Karpas-422 (cell line): ENCODE measurements at regions not wholly inside any gene's neighbourhood (a gene's known extent, or its start where the extent isn't known, plus 50 kb on each side); places are given as distances from the start of the nearest gene placed in this dataset.
"Not testable (repeated sequence)": the region's sequence is repeated elsewhere in the genome, so short reads cannot be mapped to it uniquely, and the experiment has no call there.

Experiments
- DNase-seq: peaks from one replicate; pipeline ENCODE4 v3.0.0-alpha.2; 2015
- H2AFZ ChIP-seq: fragments of 200-600 bp; sonication (generic); 2 replicates; pipeline ENCODE4 v1.6.1; 2014; ENCODE audit warnings: antibody characterized with exemption, low read length, mixed read lengths
- H3K27ac ChIP-seq: fragments of 200-600 bp; sonication (generic); 2 replicates; pipeline ENCODE4 v1.5.1; 2014; ENCODE audit warnings: mild to moderate bottlenecking, low read length, moderate library complexity
- H3K27me3 ChIP-seq: fragments of 200-600 bp; sonication (generic); 2 replicates; pipeline ENCODE4 v1.6.1; 2014; ENCODE audit warnings: low read length, mixed read lengths
- H3K36me3 ChIP-seq: fragments of 200-600 bp; sonication (generic); 2 replicates; pipeline ENCODE4 v1.6.1; 2014; ENCODE audit warnings: low read length, mixed read lengths; ENCODE audit not compliant: insufficient read depth
- H3K4me1 ChIP-seq: fragments of 200-600 bp; sonication (generic); 2 replicates; pipeline ENCODE4 v1.6.1; 2014; ENCODE audit warnings: mild to moderate bottlenecking, low read length, mixed read lengths
- H3K4me2 ChIP-seq: fragments of 200-600 bp; sonication (generic); 2 replicates; pipeline ENCODE4 v1.6.1; 2014; ENCODE audit warnings: low read length, low read depth, mild to moderate bottlenecking; ENCODE audit not compliant: poor library complexity, severe bottlenecking
- H3K4me3 ChIP-seq: fragments of 200-600 bp; sonication (generic); 2 replicates; pipeline ENCODE4 v1.5.1; 2014; ENCODE audit warnings: mild to moderate bottlenecking, antibody characterized with exemption, low read length, mixed read lengths
- H3K79me2 ChIP-seq: fragments of 200-600 bp; sonication (generic); 2 replicates; pipeline ENCODE4 v1.6.1; 2014; ENCODE audit warnings: mild to moderate bottlenecking, low read length, mixed read lengths
- H3K9ac ChIP-seq: fragments of 200-600 bp; sonication (generic); 2 replicates; pipeline ENCODE4 v1.6.0; 2014; ENCODE audit warnings: low read length
- H3K9me2 ChIP-seq: fragments of 200-600 bp; sonication (generic), shearing (Covaris generic); replicated peaks from 2 replicates; pipeline ENCODE4 v1.6.0; 2014; ENCODE audit warnings: mild to moderate bottlenecking, low read length, moderate library complexity; ENCODE audit not compliant: insufficient read depth
- H3K9me3 ChIP-seq: fragments of 300-700, 200-600 bp; sonication (generic); 2 replicates; pipeline ENCODE4 v1.6.1; 2014; ENCODE audit warnings: low read length, mixed read lengths
- H4K20me1 ChIP-seq: fragments of 200-600 bp; sonication (generic); 2 replicates; pipeline ENCODE4 v1.6.1; 2014; ENCODE audit warnings: mild to moderate bottlenecking, antibody characterized with exemption, low read length, low read depth; ENCODE audit not compliant: insufficient read depth

DNA sequence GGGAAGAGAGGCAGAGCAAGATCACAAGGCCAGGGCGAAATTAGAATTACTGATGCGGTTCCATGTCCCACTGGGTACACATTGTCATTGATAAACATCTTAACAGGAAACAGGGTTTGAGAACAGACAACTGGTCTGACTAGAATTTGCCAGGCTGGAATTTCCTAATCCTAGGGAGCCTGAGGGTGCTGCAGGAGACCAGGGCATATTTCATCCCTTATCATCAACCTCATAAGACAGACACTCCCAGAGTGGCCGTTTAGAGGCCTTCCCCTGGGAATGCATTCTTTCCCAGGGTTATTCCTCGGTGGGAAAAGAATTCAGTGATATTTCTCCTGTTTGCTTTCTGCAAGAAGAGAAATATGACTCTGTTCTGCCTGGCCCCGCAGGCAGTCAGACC lies 344.7 kb upstream of the RGS18 start:
- H3K4me3 ChIP-seq, H3K4me1 ChIP-seq, H3K27ac ChIP-seq, H3K79me2 ChIP-seq, H3K27me3 ChIP-seq, H3K9me3 ChIP-seq, H3K4me2 ChIP-seq, H2AFZ ChIP-seq, H4K20me1 ChIP-seq, H3K9me2 ChIP-seq, DNase-seq, H3K9ac ChIP-seq, H3K36me3 ChIP-seq: not testable (repeated sequence)

DNA sequence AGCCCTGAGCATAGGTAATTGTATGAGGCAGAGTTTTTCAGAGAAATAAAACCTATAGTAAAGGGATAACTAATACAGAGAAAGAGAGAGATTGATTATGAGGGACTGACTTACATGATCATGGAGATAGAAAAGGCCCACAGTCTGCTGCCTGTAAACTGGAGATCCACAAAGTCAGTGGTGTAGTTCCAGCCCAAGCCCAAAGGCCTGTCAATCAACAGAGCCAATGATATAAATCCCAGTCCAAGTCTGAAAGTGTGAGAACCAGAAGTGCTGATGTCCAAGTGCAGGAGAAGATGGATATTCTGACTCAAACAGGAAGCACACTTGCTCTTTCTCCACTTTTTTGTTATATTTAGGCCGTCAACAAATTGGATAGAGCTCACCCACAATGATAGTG lies 340.1 kb upstream of the RGS18 start:
- no peak for DNase-seq
- no peaks in the 10 kb centered on the region for H3K9me2 ChIP-seq
- no peaks in the 10 kb centered on the region for H4K20me1 ChIP-seq
- no peaks in the 10 kb centered on the region for H3K27me3 ChIP-seq
- H2AFZ ChIP-seq: no peak overlapping the region
- no peak overlapping the region for H3K4me2 ChIP-seq
- no peaks in the 10 kb centered on the region for H3K4me1 ChIP-seq
- no peaks in the 10 kb centered on the region for H3K79me2 ChIP-seq
- peaks cover 6% of the 10 kb centered on the region; the same call in 1 of the 2 replicates for H3K9me3 ChIP-seq
- no peak overlapping the region for H3K27ac ChIP-seq
- H3K9ac ChIP-seq: no peak overlapping the region
- H3K4me3 ChIP-seq: no peak overlapping the region
- no peaks in the 10 kb centered on the region for H3K36me3 ChIP-seq

- Histone ChIP-seq H2AFZ (no peak overlapping the region), H3K4me1 (no peaks in the 10 kb centered on the region), H4K20me1 (no peaks in the 10 kb centered on the region), H3K27ac (no peak overlapping the region), H3K27me3 (no peaks in the 10 kb centered on the region), H3K9ac (no peak overlapping the region), H3K9me3 (no peaks in the 10 kb centered on the region), H3K36me3 (no peaks in the 10 kb centered on the region), H3K4me2 (no peak overlapping the region), H3K4me3 (no peak overlapping the region), H3K79me2 (no peaks in the 10 kb centered on the region), H3K9me2 (no peaks in the 10 kb centered on the region)
- no peak for DNase-seq
Measured at GRCh38 chr1:191831572-191831971, 326.7 kb upstream of the RGS18 start.

DNA sequence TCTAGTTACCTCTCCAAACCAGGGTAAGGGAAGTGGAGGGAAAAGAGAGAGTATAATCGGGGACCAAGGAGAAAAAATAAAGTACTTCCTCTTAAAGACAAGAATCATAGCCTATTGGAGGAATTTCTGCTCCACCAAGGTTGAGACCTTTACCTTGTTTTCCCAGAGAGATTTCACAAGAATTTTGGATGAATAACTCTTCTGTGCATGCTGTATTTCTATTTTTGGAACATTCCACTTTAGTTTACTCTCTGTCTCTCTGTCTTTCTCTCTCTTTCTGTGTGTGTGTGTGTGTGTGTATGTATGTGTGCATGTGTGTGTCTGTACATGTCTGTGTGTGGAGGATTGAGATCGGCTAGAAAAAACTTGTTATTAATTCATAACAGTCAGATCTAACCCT lies 318.4 kb upstream of the RGS18 start:
- Histone ChIP-seq H4K20me1 (no peaks in the 10 kb centered on the region), H3K9me3 (no peaks in the 10 kb centered on the region), H3K27ac (no peak overlapping the region), H3K36me3 (no peaks in the 10 kb centered on the region), H3K4me2 (no peak overlapping the region), H3K4me1 (no peaks in the 10 kb centered on the region), H2AFZ (no peak overlapping the region), H3K9me2 (no peaks in the 10 kb centered on the region), H3K79me2 (no peaks in the 10 kb centered on the region), H3K9ac (no peak overlapping the region), H3K4me3 (no peak overlapping the region), H3K27me3 (no peaks in the 10 kb centered on the region)
- no peak for DNase-seq

DNA sequence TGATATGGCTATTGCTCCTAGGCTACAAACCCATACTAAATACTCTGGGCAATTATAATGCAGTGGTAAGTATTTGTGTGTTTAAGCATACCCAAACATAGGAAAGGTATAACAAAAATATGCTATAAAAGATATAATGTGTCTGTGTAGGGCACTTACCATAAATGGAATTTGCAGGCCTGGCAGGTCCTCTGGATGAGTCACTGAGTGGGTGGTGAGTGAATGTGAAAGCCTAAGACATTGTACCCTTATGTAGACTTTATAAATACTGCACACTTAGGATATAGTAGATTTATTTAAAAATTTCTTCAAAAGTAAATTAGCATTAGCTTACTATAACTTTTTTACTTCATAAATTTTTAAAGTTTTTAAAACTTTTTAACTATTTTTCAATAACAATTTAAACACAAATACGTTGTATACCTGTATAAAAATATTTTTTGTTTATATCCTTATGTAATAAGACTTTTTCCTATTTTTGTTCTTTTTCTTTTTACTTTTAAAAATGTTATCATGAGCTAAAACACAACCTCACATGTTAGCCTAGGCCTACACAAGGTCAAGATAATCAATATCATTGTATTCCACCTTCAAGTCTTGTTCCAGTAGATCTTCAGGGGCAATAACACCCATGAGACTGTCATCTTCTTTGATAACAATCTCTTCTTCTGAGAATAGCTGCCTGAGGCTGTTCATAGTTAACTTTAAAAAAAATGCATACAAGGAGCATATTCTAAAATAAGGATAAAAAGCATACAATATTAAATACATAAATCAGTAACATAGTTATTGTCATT lies 306.3 kb upstream of the RGS18 start:
- Histone ChIP-seq H2AFZ (no peak overlapping the region), H3K4me3 (no peak overlapping the region)
- DNase-seq: no peak

DNA sequence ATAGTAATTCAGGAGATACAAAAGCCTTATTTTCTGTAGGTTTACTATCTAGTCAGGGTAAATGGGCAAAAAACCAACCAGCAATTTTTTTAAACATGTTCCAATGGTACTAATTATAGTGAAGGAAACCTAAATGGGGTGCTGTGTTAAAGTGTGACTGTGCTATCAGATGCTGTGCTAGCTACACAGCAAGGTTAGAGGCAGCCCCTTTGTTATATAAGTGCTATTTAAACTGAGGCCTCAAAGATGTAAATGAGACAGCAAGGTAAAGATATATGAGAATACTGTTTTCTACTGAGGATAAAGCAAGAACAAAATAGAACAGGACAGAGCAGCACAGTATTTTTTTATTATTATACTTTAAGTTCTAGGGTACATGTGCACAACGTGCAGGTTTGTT lies 305.4 kb upstream of the RGS18 start:
- DNase-seq: no peak
- no peaks in the 10 kb centered on the region for H3K4me1 ChIP-seq
- no peaks in the 10 kb centered on the region for H3K9me3 ChIP-seq
- no peak overlapping the region for H3K4me2 ChIP-seq
- H4K20me1 ChIP-seq: no peaks in the 10 kb centered on the region
- H3K4me3 ChIP-seq: no peak overlapping the region
- H3K9me2 ChIP-seq: no peaks in the 10 kb centered on the region
- no peak overlapping the region for H3K9ac ChIP-seq
- H2AFZ ChIP-seq: no peak overlapping the region
- no peaks in the 10 kb centered on the region for H3K27me3 ChIP-seq
- H3K27ac ChIP-seq: no peak overlapping the region
- no peaks in the 10 kb centered on the region for H3K36me3 ChIP-seq
- no peaks in the 10 kb centered on the region for H3K79me2 ChIP-seq

More for the DNA sequence above, 306.3 kb upstream of the RGS18 start:
- H3K9me3 ChIP-seq: no peaks in the 10 kb centered on the region
- no peak overlapping the region for H3K4me2 ChIP-seq
- H3K36me3 ChIP-seq: no peaks in the 10 kb centered on the region
- H3K4me1 ChIP-seq: no peaks in the 10 kb centered on the region
- no peak overlapping the region for H3K9ac ChIP-seq
- no peaks in the 10 kb centered on the region for H3K27me3 ChIP-seq
- H3K9me2 ChIP-seq: no peaks in the 10 kb centered on the region
- no peak overlapping the region for H3K27ac ChIP-seq
- H3K79me2 ChIP-seq: no peaks in the 10 kb centered on the region
- no peaks in the 10 kb centered on the region for H4K20me1 ChIP-seq

DNA sequence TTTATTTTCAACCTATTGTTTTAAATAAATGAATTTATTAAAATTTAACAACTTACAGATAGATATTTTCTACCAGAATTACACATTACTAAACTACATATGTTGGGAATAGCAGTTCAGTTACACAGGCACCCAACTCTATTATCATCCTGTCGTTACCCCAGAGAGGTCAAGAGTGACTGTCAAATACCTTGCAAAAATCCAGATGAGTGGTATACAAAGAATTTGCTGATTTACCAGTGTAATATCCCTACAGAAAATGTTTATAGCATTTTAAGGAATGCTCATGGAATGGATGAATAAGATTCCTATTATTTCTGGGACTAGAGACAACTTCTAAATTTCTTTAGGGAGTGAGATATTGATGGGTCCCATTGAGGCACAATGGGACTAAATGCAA lies 300.7 kb upstream of the RGS18 start:
- H3K9me3 ChIP-seq: no peaks in the 10 kb centered on the region
- H3K4me1 ChIP-seq: no peaks in the 10 kb centered on the region
- no peak overlapping the region for H2AFZ ChIP-seq
- no peak overlapping the region for H3K4me3 ChIP-seq
- H3K36me3 ChIP-seq: no peaks in the 10 kb centered on the region
- H3K79me2 ChIP-seq: no peaks in the 10 kb centered on the region
- H3K27ac ChIP-seq: no peak overlapping the region
- H3K9ac ChIP-seq: no peak overlapping the region
- no peaks in the 10 kb centered on the region for H3K27me3 ChIP-seq
- no peaks in the 10 kb centered on the region for H4K20me1 ChIP-seq
- H3K9me2 ChIP-seq: no peaks in the 10 kb centered on the region
- no peak overlapping the region for H3K4me2 ChIP-seq
- no peak for DNase-seq

DNA sequence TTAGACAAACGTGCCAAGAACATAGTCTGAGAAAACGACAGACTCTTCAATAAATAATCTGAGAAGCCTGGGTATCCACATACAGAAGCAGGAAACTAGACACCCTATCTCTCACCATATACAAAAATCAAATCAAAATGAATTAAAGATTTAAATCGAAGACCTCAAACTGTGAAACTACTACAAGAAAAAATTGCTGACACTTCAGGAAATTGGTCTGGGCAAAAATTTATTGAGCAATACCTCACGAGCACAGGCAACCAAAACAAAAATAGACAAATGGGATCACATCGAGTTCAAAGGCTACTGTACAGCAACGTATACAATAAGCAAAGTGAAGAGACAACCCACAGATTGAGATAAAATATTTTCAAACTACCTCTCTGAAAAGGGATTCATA lies 292.8 kb upstream of the RGS18 start:
- no peak overlapping the region for H3K4me3 ChIP-seq
- no peaks in the 10 kb centered on the region for H3K27me3 ChIP-seq
- no peak overlapping the region for H3K9ac ChIP-seq
- no peaks in the 10 kb centered on the region for H4K20me1 ChIP-seq
- H3K36me3 ChIP-seq: no peaks in the 10 kb centered on the region
- no peaks in the 10 kb centered on the region for H3K4me1 ChIP-seq
- no peak overlapping the region for H2AFZ ChIP-seq
- H3K79me2 ChIP-seq: no peaks in the 10 kb centered on the region
- no peaks in the 10 kb centered on the region for H3K9me3 ChIP-seq
- no peaks in the 10 kb centered on the region for H3K9me2 ChIP-seq
- H3K4me2 ChIP-seq: no peak overlapping the region
- no peak overlapping the region for H3K27ac ChIP-seq
- no peak for DNase-seq
